SU-DHL-6 (cell line): ENCODE measurements at regions not wholly inside any gene's neighbourhood (a gene's known extent, or its start where the extent isn't known, plus 50 kb on each side); places are given as distances from the start of the nearest gene placed in this dataset.
"Not testable (repeated sequence)": the region's sequence is repeated elsewhere in the genome, so short reads cannot be mapped to it uniquely, and the experiment has no call there.

Experiments used
- H2AFZ ChIP-seq: fragments of 200-600 bp; sonication (generic); 2 replicates; pipeline ENCODE4 v1.6.1; 2014; ENCODE audit warnings: low read depth, mild to moderate bottlenecking, moderate library complexity, mixed read lengths, antibody characterized with exemption, low read length; ENCODE audit not compliant: severe bottlenecking
- H3F3A ChIP-seq: fragments of 200-600 bp; shearing (Covaris generic); 2 replicates; pipeline ENCODE4 v1.6.0; 2016; ENCODE audit warnings: antibody characterized with exemption, mild to moderate bottlenecking; ENCODE audit not compliant: insufficient read depth
- H3K27ac ChIP-seq: fragments of 200-600 bp; sonication (generic); 2 replicates; pipeline ENCODE4 v1.5.1; 2016; ENCODE audit warnings: low read depth, mild to moderate bottlenecking, low read length, moderate library complexity, mixed read lengths
- H3K27me3 ChIP-seq: fragments of 200-600 bp; sonication (generic), shearing (Covaris generic); 2 replicates; pipeline ENCODE4 v1.6.0; 2014; ENCODE audit warnings: mild to moderate bottlenecking, low read length
- H3K36me3 ChIP-seq: fragments of 200-600 bp; sonication (generic); 2 replicates; pipeline ENCODE4 v1.6.1; 2014; ENCODE audit warnings: mild to moderate bottlenecking, low read length, mixed read lengths
- H3K4me2 ChIP-seq: fragments of 300-600, 200-600 bp; shearing (Covaris generic), sonication (generic); 2 replicates; pipeline ENCODE4 v1.6.0; 2014; ENCODE audit warnings: low read length, low read depth, mild to moderate bottlenecking; ENCODE audit not compliant: poor library complexity, severe bottlenecking
- H3K4me3 ChIP-seq: fragments of 200-600 bp; sonication (generic); 2 replicates; pipeline ENCODE4 v1.5.1; 2014; ENCODE audit warnings: antibody characterized with exemption, low read length, mild to moderate bottlenecking, mixed read lengths; ENCODE audit not compliant: insufficient read depth, poor library complexity, severe bottlenecking
- H3K79me2 ChIP-seq: fragments of 200-600 bp; sonication (generic); 2 replicates; pipeline ENCODE4 v1.6.1; 2014; ENCODE audit warnings: mild to moderate bottlenecking, low read length, moderate library complexity; ENCODE audit not compliant: insufficient read depth
- H3K9ac ChIP-seq: fragments of 200-600 bp; sonication (generic); 2 replicates; pipeline ENCODE4 v1.7.0; 2014; ENCODE audit warnings: mild to moderate bottlenecking, low read length
- H3K9me2 ChIP-seq: fragments of 200-600 bp; sonication (generic); replicated peaks from 2 replicates; pipeline ENCODE4 v1.6.1; 2014; ENCODE audit warnings: low read length; ENCODE audit not compliant: insufficient read depth
- H3K9me3 ChIP-seq: fragments of 200-600 bp; sonication (generic); 2 replicates; pipeline ENCODE4 v1.6.1; 2014; ENCODE audit warnings: low read length, mixed read lengths; ENCODE audit not compliant: insufficient read depth
- H4K20me1 ChIP-seq: fragments of 200-600 bp; sonication (generic); 2 replicates; pipeline ENCODE4 v1.6.1; 2014; ENCODE audit warnings: low read depth, mild to moderate bottlenecking, antibody characterized with exemption, low read length, moderate library complexity, mixed read lengths
- CTCF ChIP-seq: fragments of 200-600 bp; sonication (generic); IDR thresholded peaks from one replicate; pipeline ENCODE4 v1.5.1; 2017; ENCODE audit warnings: antibody characterized with exemption, mild to moderate bottlenecking, low read length, moderate library complexity; ENCODE audit not compliant: insufficient read depth, poor library complexity, severe bottlenecking
- EZH2phosphoT487 ChIP-seq: fragments of 200-600 bp; sonication (generic), shearing (Covaris generic); conservative IDR thresholded peaks from 2 replicates; pipeline ENCODE4 v1.6.1; 2018; ENCODE audit warnings: mild to moderate bottlenecking, antibody characterized with exemption, low read length, moderate library complexity, mixed read lengths

DNA sequence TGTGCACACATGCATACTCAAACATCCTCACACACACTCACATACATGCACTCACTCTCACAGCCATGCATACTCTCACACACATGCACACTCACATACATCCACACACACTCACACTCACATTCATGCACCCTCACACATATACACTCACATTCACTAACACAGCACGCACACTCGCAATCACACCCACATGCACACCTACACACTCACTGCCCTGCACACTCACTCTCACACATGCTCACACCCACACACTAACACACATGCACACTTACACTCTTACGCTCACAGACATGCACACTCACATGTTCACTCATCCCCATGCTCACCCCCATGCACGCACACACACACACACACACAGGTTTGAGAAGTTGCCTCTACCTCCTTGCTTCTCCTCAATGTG is 63.2 kb upstream of the SFSWAP start:
- Histone ChIP-seq H4K20me1 (no peaks in the 10 kb centered on the region), H3K36me3 (no peaks in the 10 kb centered on the region), H3K27ac (no peak overlapping the region), H3K9me2 (no peaks in the 10 kb centered on the region), H2AFZ (no peak overlapping the region), H3K9ac (no peak overlapping the region), H3F3A (no peaks in the 10 kb centered on the region), H3K4me2 (no peak overlapping the region), H3K79me2 (no peaks in the 10 kb centered on the region), H3K4me3 (no peak overlapping the region), H3K9me3 (no peaks in the 10 kb centered on the region), H3K27me3 (no peaks in the 10 kb centered on the region)
- TF ChIP-seq CTCF (no peak), EZH2phosphoT487 (no peak)

DNA sequence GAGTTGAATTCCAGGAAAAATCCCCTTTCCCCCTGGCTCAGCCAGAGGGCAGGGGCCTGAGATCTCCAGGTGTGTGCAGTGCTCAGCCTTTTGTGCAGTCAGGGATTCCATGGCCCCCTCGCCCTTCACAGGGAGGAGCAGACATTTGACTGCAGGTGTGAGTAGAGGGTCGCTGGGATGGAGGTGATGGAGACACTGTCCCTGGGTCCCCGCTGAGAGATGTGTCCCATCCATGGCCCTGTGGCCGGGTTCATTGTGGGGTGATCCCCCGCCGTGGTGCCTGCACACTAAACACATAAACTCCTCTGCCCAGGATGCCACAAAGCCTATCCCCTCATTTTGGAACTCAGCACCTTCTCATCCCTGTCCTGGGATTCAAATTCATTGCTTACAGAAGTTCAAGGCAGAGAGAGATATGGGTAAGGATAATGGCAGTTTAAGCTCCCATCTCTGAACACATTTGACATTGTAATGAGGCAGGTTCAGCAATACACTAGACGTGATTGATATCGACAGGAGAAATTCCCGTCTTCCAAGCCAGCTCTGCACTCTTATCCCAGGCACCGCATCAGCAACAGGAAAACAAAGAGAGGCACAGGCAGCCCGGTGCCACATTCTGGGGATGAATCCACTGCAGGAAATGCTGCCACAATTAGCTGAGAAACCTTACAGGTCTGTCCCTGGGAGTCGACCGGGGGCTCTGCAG is 55.3 kb upstream of the SFSWAP start:
- not testable (repeated sequence) for H3F3A ChIP-seq, H3K9me3 ChIP-seq, H3K79me2 ChIP-seq, H3K36me3 ChIP-seq, H3K4me3 ChIP-seq, H3K9ac ChIP-seq, H3K27me3 ChIP-seq, H4K20me1 ChIP-seq, H3K4me2 ChIP-seq, H2AFZ ChIP-seq, H3K9me2 ChIP-seq, H3K27ac ChIP-seq

- H3K9me2 ChIP-seq, H2AFZ ChIP-seq, H3K4me3 ChIP-seq, H3K4me2 ChIP-seq, H3K27me3 ChIP-seq, H3K9me3 ChIP-seq, H3K36me3 ChIP-seq, H3K27ac ChIP-seq, H3K9ac ChIP-seq, H4K20me1 ChIP-seq, H3K79me2 ChIP-seq, H3F3A ChIP-seq: not testable (repeated sequence)
Observed at GRCh38 chr12:131656796-131657195, 54.1 kb upstream of the SFSWAP start.

- not testable (repeated sequence) for H3K4me3 ChIP-seq, H3K9ac ChIP-seq, H3K9me3 ChIP-seq, H3K36me3 ChIP-seq, H3K79me2 ChIP-seq, H4K20me1 ChIP-seq, H3K4me2 ChIP-seq, H3K9me2 ChIP-seq, H3F3A ChIP-seq, H2AFZ ChIP-seq, H3K27ac ChIP-seq, H3K27me3 ChIP-seq
Observed at GRCh38 chr12:131658605-131659004, 52.3 kb upstream of the SFSWAP start.

- not testable (repeated sequence) for H3K9me2 ChIP-seq, H3K27me3 ChIP-seq, H3K9ac ChIP-seq, H4K20me1 ChIP-seq, H3K4me3 ChIP-seq, H3F3A ChIP-seq, H3K27ac ChIP-seq, H2AFZ ChIP-seq, H3K9me3 ChIP-seq, H3K79me2 ChIP-seq, H3K4me2 ChIP-seq, H3K36me3 ChIP-seq
Observed at GRCh38 chr12:131659484-131659883, 51.4 kb upstream of the SFSWAP start.

GRCh38 chr12:131659976-131660375 is 50.9 kb upstream of the SFSWAP start:
- not testable (repeated sequence) for H3K9ac ChIP-seq, H3K79me2 ChIP-seq, H3K36me3 ChIP-seq, H4K20me1 ChIP-seq, H3K4me2 ChIP-seq, H3F3A ChIP-seq, H3K27me3 ChIP-seq, H3K27ac ChIP-seq, H2AFZ ChIP-seq, H3K9me3 ChIP-seq, H3K4me3 ChIP-seq, H3K9me2 ChIP-seq

DNA sequence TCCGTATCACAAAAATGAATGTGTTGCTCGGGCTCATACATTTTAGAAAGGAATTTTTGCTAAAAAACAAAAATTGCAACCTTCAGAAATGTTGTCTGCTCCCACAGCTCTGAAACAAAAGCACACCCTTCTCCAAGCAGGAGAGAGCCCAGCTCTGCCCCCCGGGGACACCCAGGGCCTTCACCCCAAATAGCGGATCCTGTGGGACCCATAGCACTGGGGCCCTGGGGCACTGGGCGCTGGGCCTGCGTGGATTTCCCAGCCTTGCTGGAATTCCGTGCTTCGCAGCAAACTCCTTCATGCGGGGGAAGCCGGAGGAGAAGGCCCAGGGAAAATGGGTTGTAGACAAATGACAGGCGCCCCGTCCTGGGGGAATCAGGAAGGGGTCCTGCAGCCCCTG is 50.5 kb upstream of the SFSWAP start:
- not testable (repeated sequence) for H2AFZ ChIP-seq, H3K79me2 ChIP-seq, H3K27me3 ChIP-seq, H4K20me1 ChIP-seq, H3K9ac ChIP-seq, H3K9me3 ChIP-seq, H3K4me2 ChIP-seq, H3K4me3 ChIP-seq, H3K36me3 ChIP-seq, H3F3A ChIP-seq, H3K9me2 ChIP-seq, H3K27ac ChIP-seq
